Activated naive CD8-positive, alpha-beta T cell treated with anti-CD3 and anti-CD28 coated beads for 36 hours (primary cell): ENCODE measurements at regions not wholly inside any gene's neighbourhood (a gene's known extent, or its start where the extent isn't known, plus 50 kb on each side); places are given as distances from the start of the nearest gene placed in this dataset.

Source experiments
- DNase-seq: peaks from one replicate; pipeline ENCODE4 v3.0.0; 2021
- H3K27ac Mint-ChIP-seq: one replicate; pipeline ENCODE4 v1.8.0; 2022; ENCODE audit warnings: mild to moderate bottlenecking, moderate library complexity, mixed read lengths
- H3K27me3 Mint-ChIP-seq: one replicate; pipeline ENCODE4 v1.8.0; 2022; ENCODE audit warnings: mild to moderate bottlenecking, mixed read lengths
- H3K36me3 Mint-ChIP-seq: one replicate; pipeline ENCODE4 v1.8.0; 2021; ENCODE audit warnings: mild to moderate bottlenecking, mixed read lengths
- H3K4me1 Mint-ChIP-seq: one replicate; pipeline ENCODE4 v1.8.0; 2021; ENCODE audit warnings: mixed read lengths
- H3K4me3 Mint-ChIP-seq: one replicate; pipeline ENCODE4 v1.8.0; 2022; ENCODE audit warnings: mild to moderate bottlenecking, moderate library complexity, mixed read lengths
- H3K9me3 Mint-ChIP-seq: one replicate; pipeline ENCODE4 v1.8.0; 2022; ENCODE audit warnings: mixed read lengths

DNA sequence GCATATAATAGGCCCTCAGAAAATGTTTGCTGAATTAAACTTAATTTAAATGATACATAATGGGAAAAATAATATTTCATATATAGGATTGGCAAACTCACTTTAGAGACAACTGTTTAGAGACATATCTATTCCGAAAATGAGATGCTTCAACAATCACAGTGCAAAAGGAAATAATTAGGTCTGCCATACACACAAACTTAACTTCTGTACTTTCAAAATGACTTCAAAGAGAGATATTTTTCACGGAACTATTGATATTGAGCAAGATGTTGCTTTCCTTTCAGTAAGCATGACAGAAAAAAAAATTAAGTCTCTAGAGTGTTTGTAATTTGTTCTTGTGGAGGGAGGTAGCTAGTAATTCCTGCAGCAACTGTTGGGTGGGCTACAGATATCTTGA lies 769.5 kb downstream of the TUSC7 start:
- no peaks in the 10 kb centered on the region for H3K36me3 Mint-ChIP-seq
- DNase-seq: no peak
- no peak overlapping the region for H3K27ac Mint-ChIP-seq
- no peaks in the 10 kb centered on the region for H3K4me1 Mint-ChIP-seq
- no peaks in the 10 kb centered on the region for H3K27me3 Mint-ChIP-seq
- no peak overlapping the region for H3K4me3 Mint-ChIP-seq
- H3K9me3 Mint-ChIP-seq: no peaks in the 10 kb centered on the region

- Mint-ChIP-seq H3K36me3 (no peaks in the 10 kb centered on the region), H3K27me3 (no peaks in the 10 kb centered on the region), H3K4me1 (no peaks in the 10 kb centered on the region), H3K27ac (no peak overlapping the region), H3K4me3 (no peak overlapping the region), H3K9me3 (no peaks in the 10 kb centered on the region)
- DNase-seq: no peak
These were observed 770.9 kb downstream of the TUSC7 start for GRCh38 chr3:117480525-117480924.

DNA sequence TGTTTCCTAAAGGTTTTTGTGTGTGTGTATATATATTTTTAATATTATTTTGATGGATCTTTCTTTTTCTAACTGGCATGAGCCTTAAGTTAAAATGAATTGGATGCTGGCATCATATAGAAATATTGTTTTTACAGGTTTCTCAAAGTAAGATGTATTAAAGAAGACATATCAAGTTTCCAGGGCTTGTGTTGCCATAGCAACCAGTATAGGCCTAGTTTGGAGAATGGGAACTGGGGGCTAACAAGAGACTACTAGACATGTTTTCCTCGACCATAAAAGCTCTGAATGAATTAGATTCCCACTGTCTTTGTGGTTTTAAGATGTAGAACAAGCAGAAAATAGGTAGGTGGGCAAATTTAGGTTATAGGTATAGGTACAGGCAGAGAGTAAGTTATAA lies 771.4 kb downstream of the TUSC7 start:
- Mint-ChIP-seq H3K27me3 (no peaks in the 10 kb centered on the region), H3K36me3 (no peaks in the 10 kb centered on the region), H3K4me3 (no peak overlapping the region), H3K9me3 (no peaks in the 10 kb centered on the region), H3K4me1 (no peaks in the 10 kb centered on the region), H3K27ac (no peak overlapping the region)
- no peak for DNase-seq

- no peak overlapping the region for H3K27ac Mint-ChIP-seq
- no peaks in the 10 kb centered on the region for H3K4me1 Mint-ChIP-seq
- no peak for DNase-seq
- no peak overlapping the region for H3K4me3 Mint-ChIP-seq
- no peaks in the 10 kb centered on the region for H3K36me3 Mint-ChIP-seq
- no peaks in the 10 kb centered on the region for H3K9me3 Mint-ChIP-seq
- no peaks in the 10 kb centered on the region for H3K27me3 Mint-ChIP-seq
These were observed 774.3 kb downstream of the TUSC7 start for GRCh38 chr3:117483839-117484238.

DNA sequence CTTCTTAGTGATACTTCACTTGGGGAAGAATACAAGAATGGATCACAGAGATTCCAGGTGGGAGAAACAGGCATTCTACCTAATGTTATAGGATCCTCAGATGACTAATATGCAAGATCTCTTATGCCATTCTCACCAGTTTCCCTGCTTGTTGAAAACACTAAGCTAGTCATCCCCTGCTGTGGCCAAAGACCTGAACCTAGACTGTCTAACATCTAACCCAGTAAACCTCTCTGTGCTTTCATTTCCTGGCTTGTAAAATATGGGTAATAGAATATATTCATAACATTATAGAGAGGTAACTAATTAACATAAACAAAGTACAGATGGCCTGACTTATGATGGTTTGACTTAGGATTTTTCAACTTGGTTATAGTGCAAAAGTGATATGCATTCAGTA lies 776.3 kb downstream of the TUSC7 start:
- no peaks in the 10 kb centered on the region for H3K36me3 Mint-ChIP-seq
- no peaks in the 10 kb centered on the region for H3K4me1 Mint-ChIP-seq
- DNase-seq: no peak
- no peaks in the 10 kb centered on the region for H3K27me3 Mint-ChIP-seq
- no peaks in the 10 kb centered on the region for H3K9me3 Mint-ChIP-seq
- H3K27ac Mint-ChIP-seq: no peak overlapping the region
- H3K4me3 Mint-ChIP-seq: no peak overlapping the region

DNA sequence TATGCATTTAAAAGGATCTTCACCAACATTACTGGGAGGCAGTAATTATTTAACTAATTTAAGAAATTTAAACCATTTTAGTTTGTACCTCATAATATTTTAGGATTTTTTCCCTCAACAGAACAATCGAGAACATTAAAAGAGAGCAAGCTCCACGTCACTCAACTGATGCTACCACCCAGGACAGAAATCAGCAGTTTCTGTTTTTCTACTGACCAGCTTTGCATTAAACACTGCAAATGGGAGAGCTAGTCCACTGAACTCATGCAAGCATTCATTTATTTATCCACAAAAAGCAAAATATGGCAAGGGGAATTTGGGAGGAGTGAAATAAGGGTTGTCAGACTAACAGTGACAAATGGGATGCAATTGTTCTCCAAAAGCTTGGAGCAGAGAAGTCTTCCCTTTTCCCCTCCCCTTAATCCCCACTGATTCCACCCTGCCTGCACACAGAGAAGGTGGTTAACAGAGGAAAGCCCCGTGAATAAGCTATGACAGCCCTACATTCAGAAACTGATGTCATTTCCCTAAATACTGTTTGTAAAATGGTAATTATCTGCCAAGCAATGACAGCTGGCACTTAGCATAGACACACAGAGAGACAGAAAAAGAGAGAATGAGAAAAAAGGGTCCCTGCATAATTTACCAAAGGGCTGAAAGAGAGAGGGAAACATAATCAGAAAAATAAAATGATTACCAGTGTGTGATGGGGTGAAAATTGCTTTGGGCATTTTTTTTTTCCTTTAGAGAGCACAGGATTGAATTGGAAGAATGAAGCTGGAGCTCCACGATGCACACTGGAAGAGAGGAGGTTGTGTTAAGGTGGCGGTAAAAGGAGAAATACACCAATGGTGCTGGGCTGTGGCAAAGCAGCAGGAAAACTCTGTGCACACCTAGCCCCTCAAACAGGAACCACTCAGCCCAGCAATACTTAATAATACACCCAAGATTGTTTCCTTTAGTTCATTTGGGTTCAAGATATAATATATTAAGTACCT lies 777.4 kb downstream of the TUSC7 start:
- H3K36me3 Mint-ChIP-seq: no peaks in the 10 kb centered on the region
- DNase-seq: no peak
- H3K27me3 Mint-ChIP-seq: no peaks in the 10 kb centered on the region
- H3K9me3 Mint-ChIP-seq: no peaks in the 10 kb centered on the region
- no peaks in the 10 kb centered on the region for H3K4me1 Mint-ChIP-seq
- no peak overlapping the region for H3K27ac Mint-ChIP-seq
- H3K4me3 Mint-ChIP-seq: no peak overlapping the region

DNA sequence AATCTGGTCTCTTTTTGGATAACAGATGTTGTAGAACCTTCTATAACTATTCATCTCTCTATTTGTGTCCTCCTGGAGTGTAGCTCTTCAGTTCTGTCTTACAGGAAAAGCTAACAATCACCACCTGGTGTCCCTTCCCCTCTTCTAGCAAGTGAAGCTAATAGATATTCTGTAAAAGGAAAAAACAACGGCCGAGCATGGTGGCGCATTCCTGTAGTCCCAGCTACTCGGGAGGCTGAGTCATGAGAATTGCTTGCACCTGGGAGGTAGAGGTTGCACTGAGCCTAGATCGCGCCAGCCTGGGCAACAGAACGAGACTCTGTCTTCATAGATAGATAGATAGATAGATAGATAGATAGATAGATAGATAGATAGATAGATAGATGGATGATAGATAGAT lies 779.4 kb downstream of the TUSC7 start:
- no peaks in the 10 kb centered on the region for H3K36me3 Mint-ChIP-seq
- H3K9me3 Mint-ChIP-seq: peaks cover 1% of the 10 kb centered on the region
- no peaks in the 10 kb centered on the region for H3K4me1 Mint-ChIP-seq
- H3K4me3 Mint-ChIP-seq: no peak overlapping the region
- no peak overlapping the region for H3K27ac Mint-ChIP-seq
- DNase-seq: no peak
- no peaks in the 10 kb centered on the region for H3K27me3 Mint-ChIP-seq

DNA sequence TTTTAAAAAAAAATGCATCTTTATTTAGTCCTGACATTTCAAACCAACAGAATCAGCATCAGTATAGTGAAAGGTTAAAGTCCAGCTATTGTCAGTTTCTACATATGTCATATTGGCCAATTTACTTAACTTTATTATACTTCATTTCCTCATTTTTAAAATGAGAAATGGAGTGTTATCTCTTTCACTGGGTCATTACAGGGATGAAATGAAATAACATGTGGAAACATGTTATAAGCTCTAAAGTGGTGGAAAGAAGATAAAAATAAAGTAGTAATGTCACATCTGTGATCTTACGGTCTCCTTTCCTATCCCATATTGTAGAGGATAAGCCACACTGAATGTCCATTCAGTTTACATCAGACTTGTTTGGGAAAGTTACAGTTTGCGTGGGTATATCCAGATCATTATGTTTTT lies 780.1 kb downstream of the TUSC7 start:
- Mint-ChIP-seq H3K27me3 (no peaks in the 10 kb centered on the region), H3K4me3 (no peak overlapping the region)

DNA sequence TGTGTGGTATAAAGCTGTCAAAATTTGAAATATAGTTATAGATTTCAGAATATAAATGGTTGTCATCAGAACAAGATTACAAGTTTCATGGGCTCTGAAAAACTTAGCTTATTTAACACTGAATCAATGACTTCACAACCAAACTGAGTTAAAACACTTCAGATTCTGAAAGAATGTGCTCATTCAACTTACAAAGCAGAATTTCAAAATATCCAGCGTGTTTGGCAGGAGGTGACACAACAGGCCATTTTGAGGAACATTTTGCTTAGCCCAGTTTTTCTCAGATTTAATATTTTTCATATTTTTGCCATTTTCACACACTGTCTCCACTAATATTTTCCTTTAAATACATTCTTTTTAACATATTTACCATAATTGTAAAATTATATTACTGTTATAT lies 781.1 kb downstream of the TUSC7 start:
- Mint-ChIP-seq H3K27ac (no peak overlapping the region), H3K27me3 (no peaks in the 10 kb centered on the region), H3K4me3 (no peak overlapping the region), H3K36me3 (no peaks in the 10 kb centered on the region), H3K9me3 (peaks cover 1% of the 10 kb centered on the region), H3K4me1 (no peaks in the 10 kb centered on the region)
- no peak for DNase-seq

More for the DNA sequence above, 780.1 kb downstream of the TUSC7 start:
- no peak for DNase-seq
- no peaks in the 10 kb centered on the region for H3K36me3 Mint-ChIP-seq
- no peaks in the 10 kb centered on the region for H3K4me1 Mint-ChIP-seq
- H3K9me3 Mint-ChIP-seq: peaks cover 1% of the 10 kb centered on the region
- H3K27ac Mint-ChIP-seq: no peak overlapping the region

GRCh38 chr3:117495620-117496019 lies 786.0 kb downstream of the TUSC7 start:
- Mint-ChIP-seq H3K27me3 (no peaks in the 10 kb centered on the region), H3K36me3 (no peaks in the 10 kb centered on the region), H3K27ac (no peak overlapping the region), H3K4me3 (no peak overlapping the region), H3K9me3 (peaks cover 1% of the 10 kb centered on the region), H3K4me1 (no peaks in the 10 kb centered on the region)
- no peak for DNase-seq

GRCh38 chr3:117499189-117499870 lies 789.8 kb downstream of the TUSC7 start:
- Mint-ChIP-seq H3K27me3 (no peaks in the 10 kb centered on the region), H3K36me3 (no peaks in the 10 kb centered on the region), H3K9me3 (no peaks in the 10 kb centered on the region), H3K27ac (no peak overlapping the region), H3K4me3 (no peak overlapping the region), H3K4me1 (no peaks in the 10 kb centered on the region)
- no peak for DNase-seq

DNA sequence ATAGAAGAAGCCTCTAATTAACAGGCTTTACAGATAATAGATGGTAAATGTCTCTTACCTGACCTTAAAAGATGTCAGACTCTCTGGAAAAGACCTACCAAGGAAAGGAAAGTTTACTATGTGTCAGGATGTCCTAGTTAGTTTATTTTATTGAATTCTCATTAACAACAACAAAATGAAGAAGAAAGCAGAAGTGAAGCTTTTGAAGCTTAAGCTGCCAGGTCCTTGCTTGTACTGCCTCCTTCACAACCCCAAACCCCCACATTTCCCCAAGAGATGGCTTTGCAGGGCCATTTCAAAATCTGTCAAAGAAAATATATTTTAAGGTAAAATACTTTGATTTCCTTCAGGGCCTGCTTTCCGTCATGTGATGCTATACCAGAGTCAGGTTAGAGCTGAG lies 798.4 kb downstream of the TUSC7 start:
- H3K27ac Mint-ChIP-seq: no peak overlapping the region
- H3K9me3 Mint-ChIP-seq: no peaks in the 10 kb centered on the region
- no peak for DNase-seq
- H3K27me3 Mint-ChIP-seq: no peaks in the 10 kb centered on the region
- no peaks in the 10 kb centered on the region for H3K4me1 Mint-ChIP-seq
- no peak overlapping the region for H3K4me3 Mint-ChIP-seq
- H3K36me3 Mint-ChIP-seq: no peaks in the 10 kb centered on the region

- no peak overlapping the region for H3K4me3 Mint-ChIP-seq
- H3K27me3 Mint-ChIP-seq: no peaks in the 10 kb centered on the region
- H3K27ac Mint-ChIP-seq: no peak overlapping the region
- no peaks in the 10 kb centered on the region for H3K36me3 Mint-ChIP-seq
- no peaks in the 10 kb centered on the region for H3K9me3 Mint-ChIP-seq
- DNase-seq: no peak
- H3K4me1 Mint-ChIP-seq: no peaks in the 10 kb centered on the region
These were observed 800.3 kb downstream of the TUSC7 start for GRCh38 chr3:117509858-117510257.

DNA sequence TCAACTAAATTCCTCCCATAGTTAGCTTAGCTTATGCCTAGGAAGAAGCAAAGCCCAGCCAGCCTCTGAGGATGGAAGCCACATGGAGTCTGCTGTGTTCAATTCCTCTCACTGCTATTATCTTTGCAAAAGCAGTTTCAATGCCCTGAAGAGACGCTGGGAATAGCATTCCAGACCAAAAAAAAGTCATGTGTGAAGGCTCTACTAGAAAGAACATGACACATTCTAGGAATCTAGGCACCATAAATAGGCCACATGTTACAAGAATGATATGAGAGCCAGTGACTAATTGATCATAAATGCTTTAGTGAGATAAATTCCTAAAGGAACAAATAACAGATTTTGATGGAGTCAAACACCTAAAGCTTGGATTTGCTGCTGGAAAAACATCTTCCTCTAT lies 800.8 kb downstream of the TUSC7 start:
- H3K4me3 Mint-ChIP-seq: no peak overlapping the region
- no peak overlapping the region for H3K27ac Mint-ChIP-seq

DNA sequence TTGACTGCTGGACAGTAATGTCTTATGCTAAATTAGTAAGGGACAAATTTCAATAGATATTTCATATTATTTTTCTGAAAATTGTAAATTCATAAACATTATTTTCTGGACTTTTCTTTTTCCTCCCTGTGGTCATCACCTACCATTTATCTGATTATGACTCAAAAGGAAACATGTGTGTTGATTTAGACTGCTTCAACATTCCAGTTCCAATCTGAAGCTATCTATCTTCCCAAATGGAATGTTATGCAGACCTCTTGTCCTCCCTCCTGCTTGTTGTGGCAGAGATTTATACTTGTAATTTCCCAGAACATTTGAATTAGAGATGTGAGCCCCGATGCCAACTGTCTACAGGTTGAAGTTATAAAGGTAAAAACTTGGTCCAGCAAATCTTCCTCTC lies 803.4 kb downstream of the TUSC7 start:
- H3K27me3 Mint-ChIP-seq: no peaks in the 10 kb centered on the region
- H3K4me1 Mint-ChIP-seq: no peaks in the 10 kb centered on the region
- no peak overlapping the region for H3K27ac Mint-ChIP-seq
- H3K4me3 Mint-ChIP-seq: no peak overlapping the region
- DNase-seq: no peak
- H3K9me3 Mint-ChIP-seq: no peaks in the 10 kb centered on the region
- H3K36me3 Mint-ChIP-seq: no peaks in the 10 kb centered on the region

More for the DNA sequence above, 800.8 kb downstream of the TUSC7 start:
- no peaks in the 10 kb centered on the region for H3K36me3 Mint-ChIP-seq
- no peaks in the 10 kb centered on the region for H3K9me3 Mint-ChIP-seq
- DNase-seq: no peak
- no peaks in the 10 kb centered on the region for H3K27me3 Mint-ChIP-seq
- H3K4me1 Mint-ChIP-seq: no peaks in the 10 kb centered on the region

DNA sequence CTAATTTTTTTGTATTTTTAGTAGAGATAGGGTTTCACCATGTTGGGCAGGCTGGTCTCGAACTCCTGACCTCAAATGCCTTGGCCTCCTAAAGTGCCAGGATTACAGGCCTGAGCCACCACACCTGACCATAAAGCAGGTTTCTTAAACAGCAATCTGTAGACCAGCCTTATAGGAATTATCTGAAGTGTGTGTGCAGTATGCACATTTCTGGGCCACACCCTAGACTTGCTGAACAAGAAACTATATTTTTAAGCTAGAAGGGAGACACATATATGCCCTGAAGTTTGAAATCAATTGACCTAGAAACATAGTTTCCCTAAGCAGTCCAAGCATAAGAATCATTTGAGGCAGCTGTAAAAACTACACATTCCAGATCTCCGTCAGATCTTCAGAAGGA lies 805.7 kb downstream of the TUSC7 start:
- no peak overlapping the region for H3K27ac Mint-ChIP-seq
- no peaks in the 10 kb centered on the region for H3K36me3 Mint-ChIP-seq
- no peaks in the 10 kb centered on the region for H3K27me3 Mint-ChIP-seq
- DNase-seq: no peak
- H3K4me3 Mint-ChIP-seq: no peak overlapping the region
- H3K4me1 Mint-ChIP-seq: no peaks in the 10 kb centered on the region
- no peaks in the 10 kb centered on the region for H3K9me3 Mint-ChIP-seq
